ENCODE measurements at regions not wholly inside any gene's neighbourhood (a gene's known extent, or its start where the extent isn't known, plus 50 kb on each side); places are given as distances from the start of the nearest gene placed in this dataset.
A peak's percentile ranks its signal among the peaks of the same experiment; 100 is the strongest.
"Not testable (repeated sequence)": the region's sequence is repeated elsewhere in the genome, so short reads cannot be mapped to it uniquely, and the experiment has no call there.

- no peak overlapping the region for H3K9ac ChIP-seq (ENCODE audit: low read length in 3 of 3)
- no peaks in the 10 kb centered on the region for H3K36me3 ChIP-seq (ENCODE audit: control insufficient read depth in 2 of 3, insufficient read depth in 3 of 3, low read length in 3 of 3)
- intact Hi-C loops (cut with DNase I) = no loop called here
- H3K27me3 ChIP-seq (ENCODE audit: control insufficient read depth, insufficient read depth, low read length) = no peaks in the 10 kb centered on the region
- H3K9me3 ChIP-seq (ENCODE audit: control insufficient read depth in 2 of 3, insufficient read depth in 1 of 3, low read length in 3 of 3) = no peaks in the 10 kb centered on the region
- no peaks in the 10 kb centered on the region for H3K4me1 ChIP-seq (ENCODE audit: control insufficient read depth in 2 of 3, insufficient read depth in 2 of 3, low read depth in 1 of 3, low read length in 3 of 3)
- H3K4me3 ChIP-seq (ENCODE audit: low read length in 3 of 3) = no peak overlapping the region
- FAIRE-seq (no peak), DNase-seq (no peak)
- H3K27ac ChIP-seq (ENCODE audit: low read depth in 2 of 2, low read length in 2 of 2) = no peak overlapping the region
- no peak for TF ChIP-seq CTCF (IDR thresholded peaks at IDR 0.05; ENCODE audit: borderline replicate concordance, extremely low read depth, insufficient read depth)
Observed at GRCh38 chr3:166510382-166510781, 673.2 kb upstream of the BCHE start.

GRCh38 chr3:166500420-166500819 is 663.2 kb upstream of the BCHE start:
- H3K9me3 ChIP-seq (ENCODE audit: control insufficient read depth in 2 of 3, insufficient read depth in 1 of 3, low read length in 3 of 3); H3K4me3 ChIP-seq (ENCODE audit: low read length in 3 of 3); DNase-seq; H3K4me1 ChIP-seq (ENCODE audit: control insufficient read depth in 2 of 3, insufficient read depth in 2 of 3, low read depth in 1 of 3, low read length in 3 of 3); FAIRE-seq; H3K27ac ChIP-seq (ENCODE audit: low read depth in 2 of 2, low read length in 2 of 2); H3K27me3 ChIP-seq (ENCODE audit: control insufficient read depth, insufficient read depth, low read length); H3K36me3 ChIP-seq (ENCODE audit: control insufficient read depth in 2 of 3, insufficient read depth in 3 of 3, low read length in 3 of 3); H3K9ac ChIP-seq (ENCODE audit: low read length in 3 of 3); intact Hi-C loops (cut with DNase I): not testable (repeated sequence)

- H3K27me3 ChIP-seq (ENCODE audit: control insufficient read depth, insufficient read depth, low read length) = no peaks in the 10 kb centered on the region
- no peak overlapping the region for H3K4me3 ChIP-seq (ENCODE audit: low read length in 3 of 3)
- no peak for TF ChIP-seq CTCF (IDR thresholded peaks at IDR 0.05; ENCODE audit: borderline replicate concordance, extremely low read depth, insufficient read depth)
- no peak overlapping the region for H3K9ac ChIP-seq (ENCODE audit: low read length in 3 of 3)
- H3K27ac ChIP-seq (ENCODE audit: low read depth in 2 of 2, low read length in 2 of 2) = no peak overlapping the region
- FAIRE-seq (no peak), DNase-seq (no peak)
- H3K36me3 ChIP-seq (ENCODE audit: control insufficient read depth in 2 of 3, insufficient read depth in 3 of 3, low read length in 3 of 3) = no peaks in the 10 kb centered on the region
- intact Hi-C loops (cut with DNase I) = no loop called here
- no peaks in the 10 kb centered on the region for H3K9me3 ChIP-seq (ENCODE audit: control insufficient read depth in 2 of 3, insufficient read depth in 1 of 3, low read length in 3 of 3)
- no peaks in the 10 kb centered on the region for H3K4me1 ChIP-seq (ENCODE audit: control insufficient read depth in 2 of 3, insufficient read depth in 2 of 3, low read depth in 1 of 3, low read length in 3 of 3)
Observed at GRCh38 chr3:166499636-166500035, 662.4 kb upstream of the BCHE start.

- intact Hi-C loops (cut with DNase I) = no loop called here
- Histone ChIP-seq H3K4me3 (ENCODE audit: low read length in 3 of 3) (no peak overlapping the region), H3K9ac (ENCODE audit: low read length in 3 of 3) (no peak overlapping the region), H3K9me3 (ENCODE audit: control insufficient read depth in 2 of 3, insufficient read depth in 1 of 3, low read length in 3 of 3) (no peaks in the 10 kb centered on the region), H3K4me1 (ENCODE audit: control insufficient read depth in 2 of 3, insufficient read depth in 2 of 3, low read depth in 1 of 3, low read length in 3 of 3) (no peaks in the 10 kb centered on the region), H3K27me3 (ENCODE audit: control insufficient read depth, insufficient read depth, low read length) (no peaks in the 10 kb centered on the region), H3K36me3 (ENCODE audit: control insufficient read depth in 2 of 3, insufficient read depth in 3 of 3, low read length in 3 of 3) (no peaks in the 10 kb centered on the region), H3K27ac (ENCODE audit: low read depth in 2 of 2, low read length in 2 of 2) (no peak overlapping the region)
- peak in 2 of 5 donors; percentile 41 to 44 for DNase-seq
- TF ChIP-seq CTCF (IDR thresholded peaks at IDR 0.05; ENCODE audit: borderline replicate concordance, extremely low read depth, insufficient read depth) = no peak
- no peak for FAIRE-seq
Observed at GRCh38 chr3:166498446-166498845, 661.2 kb upstream of the BCHE start.
